PC-9 (cell line): ENCODE measurements at regions not wholly inside any gene's neighbourhood (a gene's known extent, or its start where the extent isn't known, plus 50 kb on each side); places are given as distances from the start of the nearest gene placed in this dataset.

Experiments used
- BruUV-seq: library from RNA; stranded (reverse); fragments of 400-500 nt; replicated peaks from 2 replicates; lab custom pipeline; 2021; lab: Mats Ljungman, UMichigan
- CTCF ChIA-PET: fragments of 300-600 bp; sonication (Branson Sonifier 250); formaldehyde crosslinking; loops from one replicate; lab custom pipeline; 2022; ENCODE audit warnings: antibody characterized with exemption; lab: Charles Lee
- POLR2A ChIA-PET: fragments of 300-600 bp; sonication (Branson Sonifier 250); formaldehyde crosslinking; loops from one replicate; lab custom pipeline; 2022; ENCODE audit warnings: antibody characterized with exemption; ENCODE audit not compliant: unreplicated experiment; lab: Charles Lee
- DNase-seq, 2 experiments: peaks; one replicate each; pipeline versions ENCODE4 v3.0.0 to v3.0.0-alpha.2; 2015 to 2022; ENCODE audit warnings: mixed read lengths in 1 of 2
- H2AFZ ChIP-seq: fragments of 200-600 bp; sonication (generic); 2 replicates; pipeline ENCODE4 v1.8.1; 2017; ENCODE audit warnings: antibody characterized with exemption
- H3F3A ChIP-seq: fragments of 200-600 bp; sonication (generic); 2 replicates; pipeline ENCODE4 v1.8.1; 2017; ENCODE audit warnings: antibody characterized with exemption, mild to moderate bottlenecking, low read depth; ENCODE audit not compliant: insufficient read depth
- H3K27ac ChIP-seq: fragments of 200-600 bp; sonication (generic); 2 replicates; pipeline ENCODE4 v1.6.1; 2016; ENCODE audit warnings: mixed run types
- H3K27me3 ChIP-seq: fragments of 200-600 bp; sonication (generic); 2 replicates; pipeline ENCODE4 v1.6.1; 2016; ENCODE audit warnings: low read depth, mixed run types; ENCODE audit not compliant: insufficient read depth
- H3K36me3 ChIP-seq: fragments of 200-600 bp; sonication (generic); 2 replicates; pipeline ENCODE4 v1.6.1; 2016; ENCODE audit warnings: low read depth, mixed run types
- H3K4me1 ChIP-seq: fragments of 200-600 bp; sonication (generic); replicated peaks from 2 replicates; pipeline ENCODE4 v1.6.1; 2016; ENCODE audit warnings: mixed run types; ENCODE audit not compliant: insufficient read depth
- H3K4me2 ChIP-seq: fragments of 200-600 bp; sonication (generic); 2 replicates; pipeline ENCODE4 v1.6.1; 2017; ENCODE audit warnings: mixed run types
- H3K4me3 ChIP-seq: fragments of 200-600 bp; sonication (generic); 2 replicates; pipeline ENCODE4 v1.6.1; 2016; ENCODE audit warnings: mixed run types
- H3K79me2 ChIP-seq: fragments of 200-600 bp; sonication (generic); 2 replicates; pipeline ENCODE4 v1.6.1; 2017; ENCODE audit warnings: low read depth, mixed run types
- H3K9me2 ChIP-seq: fragments of 200-600 bp; sonication (generic); 2 replicates; pipeline ENCODE4 v1.8.1; 2017; ENCODE audit warnings: mild to moderate bottlenecking; ENCODE audit not compliant: insufficient read depth
- H3K9me3 ChIP-seq: fragments of 200-600 bp; sonication (generic); 2 replicates; pipeline ENCODE4 v1.8.1; 2016; ENCODE audit warnings: low read depth; ENCODE audit not compliant: insufficient read depth
- H4K20me1 ChIP-seq: fragments of 200-600 bp; sonication (generic); 2 replicates; pipeline ENCODE4 v1.8.1; 2017; ENCODE audit not compliant: insufficient read depth
- EZH2 ChIP-seq: fragments of 200-600 bp; sonication (generic); IDR thresholded peaks from 2 replicates; pipeline ENCODE4 v1.8.0; 2017; ENCODE audit warnings: antibody characterized with exemption, low read depth
- intact Hi-C: fragments of 100-400 bp; cut with micrococcal nuclease; formaldehyde crosslinking; loops from one replicate; pipeline ENCODE4 v1.10.0; 2022; ENCODE audit not compliant: unreplicated experiment
- TF ChIP-seq, protein P1 (sequence below): fragments of 200-600 bp; sonication (generic); conservative IDR thresholded peaks from 2 replicates; pipeline ENCODE4 v1.6.1; 2017; ENCODE audit warnings: mixed run types, antibody characterized with exemption, mild to moderate bottlenecking, moderate library complexity

GRCh38 chr11:116653206-116653605 is 119.6 kb downstream of the BUD13 start:
- Histone ChIP-seq H4K20me1 (0 out of 2 replicates have a peak, but pooled peaks cover 6% of the 10 kb centered on the region), H3K4me3 (no peak overlapping the region), H3K27ac (no peak overlapping the region), H3F3A (no peaks in the 10 kb centered on the region), H3K79me2 (no peaks in the 10 kb centered on the region), H3K27me3 (peaks cover 87% of the 10 kb centered on the region), H3K36me3 (no peaks in the 10 kb centered on the region), H3K9me3 (no peaks in the 10 kb centered on the region), H3K9me2 (no peaks in the 10 kb centered on the region), H2AFZ (no peak overlapping the region; the same call in 1 of the 2 replicates), H3K4me2 (no peak overlapping the region), H3K4me1 (no peaks in the 10 kb centered on the region)
- no TSS peak for BruUV-seq
- TF ChIP-seq EZH2 = no peak
- TF ChIP-seq, protein P1, sequence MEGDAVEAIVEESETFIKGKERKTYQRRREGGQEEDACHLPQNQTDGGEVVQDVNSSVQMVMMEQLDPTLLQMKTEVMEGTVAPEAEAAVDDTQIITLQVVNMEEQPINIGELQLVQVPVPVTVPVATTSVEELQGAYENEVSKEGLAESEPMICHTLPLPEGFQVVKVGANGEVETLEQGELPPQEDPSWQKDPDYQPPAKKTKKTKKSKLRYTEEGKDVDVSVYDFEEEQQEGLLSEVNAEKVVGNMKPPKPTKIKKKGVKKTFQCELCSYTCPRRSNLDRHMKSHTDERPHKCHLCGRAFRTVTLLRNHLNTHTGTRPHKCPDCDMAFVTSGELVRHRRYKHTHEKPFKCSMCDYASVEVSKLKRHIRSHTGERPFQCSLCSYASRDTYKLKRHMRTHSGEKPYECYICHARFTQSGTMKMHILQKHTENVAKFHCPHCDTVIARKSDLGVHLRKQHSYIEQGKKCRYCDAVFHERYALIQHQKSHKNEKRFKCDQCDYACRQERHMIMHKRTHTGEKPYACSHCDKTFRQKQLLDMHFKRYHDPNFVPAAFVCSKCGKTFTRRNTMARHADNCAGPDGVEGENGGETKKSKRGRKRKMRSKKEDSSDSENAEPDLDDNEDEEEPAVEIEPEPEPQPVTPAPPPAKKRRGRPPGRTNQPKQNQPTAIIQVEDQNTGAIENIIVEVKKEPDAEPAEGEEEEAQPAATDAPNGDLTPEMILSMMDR = no peak
- no peak for DNase-seq
- ChIA-PET POLR2A (no interaction called here), CTCF (no interaction called here)
- intact Hi-C loops = no loop called here

DNA sequence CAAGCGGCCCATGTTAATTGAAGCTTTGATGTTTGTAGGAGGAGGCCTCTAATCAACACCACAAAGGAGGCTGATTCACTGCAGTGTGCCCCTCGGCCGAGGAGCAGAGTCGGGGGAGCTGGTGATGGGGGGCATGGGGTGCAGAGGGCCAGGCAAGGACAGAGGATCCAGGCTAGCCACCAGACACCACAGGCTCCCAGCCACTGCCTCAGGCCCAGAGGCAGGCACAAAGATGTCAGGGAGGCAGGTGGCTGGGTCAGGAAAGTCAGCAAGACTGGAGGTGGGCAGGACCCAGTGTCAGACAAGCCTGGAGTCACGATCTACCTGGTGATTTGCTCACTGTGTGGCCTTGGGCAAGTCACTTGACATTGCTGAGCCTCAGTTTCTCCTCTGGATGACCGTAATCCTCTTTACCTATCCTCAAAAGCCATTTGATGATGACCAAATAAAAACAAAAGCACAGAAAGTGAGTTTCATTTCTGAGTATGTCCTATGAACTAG is 121.0 kb downstream of the BUD13 start:
- no peak overlapping the region for H2AFZ ChIP-seq
- H3K9me3 ChIP-seq = no peaks in the 10 kb centered on the region
- H4K20me1 ChIP-seq = 0 out of 2 replicates have a peak, but pooled peaks cover 6% of the 10 kb centered on the region
- CTCF ChIA-PET = no interaction called here
- BruUV-seq = no TSS peak
- intact Hi-C loops = no loop called here
- POLR2A ChIA-PET = no interaction called here
- TF ChIP-seq, protein P1 = no peak
- TF ChIP-seq EZH2 = no peak
- H3K36me3 ChIP-seq = no peaks in the 10 kb centered on the region
- H3K4me1 ChIP-seq = no peaks in the 10 kb centered on the region
- no peak overlapping the region for H3K27ac ChIP-seq
- H3K27me3 ChIP-seq = peaks cover 89% of the 10 kb centered on the region
- DNase-seq = no peak
- H3K4me3 ChIP-seq = no peak overlapping the region
- no peaks in the 10 kb centered on the region for H3K9me2 ChIP-seq
- H3F3A ChIP-seq = no peaks in the 10 kb centered on the region
- H3K79me2 ChIP-seq = no peaks in the 10 kb centered on the region
- no peak overlapping the region for H3K4me2 ChIP-seq

- Histone ChIP-seq H3K79me2 (no peaks in the 10 kb centered on the region), H3K4me3 (no peak overlapping the region), H4K20me1 (0 out of 2 replicates have a peak, but pooled peaks cover 6% of the 10 kb centered on the region), H3K27me3 (peaks cover 94% of the 10 kb centered on the region), H3K36me3 (no peaks in the 10 kb centered on the region), H2AFZ (no peak overlapping the region), H3K9me3 (no peaks in the 10 kb centered on the region), H3K4me1 (no peaks in the 10 kb centered on the region), H3K9me2 (no peaks in the 10 kb centered on the region), H3K4me2 (no peak overlapping the region), H3K27ac (no peak overlapping the region), H3F3A (no peaks in the 10 kb centered on the region)
- BruUV-seq = no TSS peak
- TF ChIP-seq, protein P1 = no peak
- no peak for TF ChIP-seq EZH2
- ChIA-PET POLR2A (no interaction called here), CTCF (no interaction called here)
- DNase-seq = no peak
- intact Hi-C loops = no loop called here
These were observed 121.6 kb downstream of the BUD13 start for GRCh38 chr11:116651098-116651736.
